OCI-LY1 (cell line): ENCODE measurements at regions not wholly inside any gene's neighbourhood (a gene's known extent, or its start where the extent isn't known, plus 50 kb on each side); places are given as distances from the start of the nearest gene placed in this dataset.

ENCODE experiments used
- H2AFZ ChIP-seq: fragments of 200-600 bp; sonication (generic), shearing (Covaris generic); 2 replicates; pipeline ENCODE4 v1.6.0; 2014; ENCODE audit warnings: antibody characterized with exemption, mild to moderate bottlenecking, low read length
- H3F3A ChIP-seq: fragments of 200-600 bp; sonication (generic), shearing (Covaris generic); 2 replicates; pipeline ENCODE4 v1.6.0; 2014; ENCODE audit warnings: mild to moderate bottlenecking, antibody characterized with exemption, low read length, moderate library complexity; ENCODE audit not compliant: insufficient read depth
- H3K27ac ChIP-seq: fragments of 200-600 bp; sonication (generic); 2 replicates; pipeline ENCODE4 v1.5.1; 2014; ENCODE audit warnings: low read length, mixed run types, mild to moderate bottlenecking, low read depth; ENCODE audit not compliant: poor library complexity, severe bottlenecking
- H3K27me3 ChIP-seq: fragments of 200-600 bp; sonication (generic); 2 replicates; pipeline ENCODE4 v1.6.0; 2014; ENCODE audit warnings: antibody characterized with exemption, mild to moderate bottlenecking, low read length, moderate library complexity; ENCODE audit not compliant: insufficient read depth
- H3K36me3 ChIP-seq: fragments of 200-600 bp; sonication (generic); 2 replicates; pipeline ENCODE4 v1.6.1; 2014; ENCODE audit warnings: mild to moderate bottlenecking, antibody characterized with exemption, low read length, moderate library complexity, mixed read lengths; ENCODE audit not compliant: insufficient read depth
- H3K4me1 ChIP-seq: fragments of 200-600 bp; sonication (generic); 2 replicates; pipeline ENCODE4 v1.5.1; 2014; ENCODE audit warnings: mild to moderate bottlenecking, low read length, moderate library complexity; ENCODE audit not compliant: insufficient read depth, severe bottlenecking
- H3K4me2 ChIP-seq: fragments of 200-600 bp; sonication (generic), shearing (Covaris generic); 2 replicates; pipeline ENCODE4 v1.6.1; 2014; ENCODE audit warnings: low read length
- H3K4me3 ChIP-seq: fragments of 200-600 bp; sonication (generic); 2 replicates; pipeline ENCODE4 v1.5.1; 2014; ENCODE audit warnings: low read length, low read depth, mild to moderate bottlenecking, mixed read lengths; ENCODE audit not compliant: poor library complexity, severe bottlenecking
- H3K79me2 ChIP-seq: fragments of 200-600 bp; shearing (Covaris generic); 2 replicates; pipeline ENCODE4 v1.6.1; 2016; ENCODE audit warnings: mixed run types, low read length, mixed read lengths; ENCODE audit not compliant: insufficient read depth
- H3K9ac ChIP-seq: fragments of 200-600 bp; sonication (generic), shearing (Covaris generic); 2 replicates; pipeline ENCODE4 v1.6.1; 2014; ENCODE audit warnings: mild to moderate bottlenecking, low read length, mixed read lengths
- H3K9me2 ChIP-seq: fragments of 200-600 bp; sonication (generic), shearing (Covaris generic); 2 replicates; pipeline ENCODE4 v1.6.1; 2014; ENCODE audit warnings: low read depth, mild to moderate bottlenecking, low read length, mixed read lengths
- H3K9me3 ChIP-seq: fragments of 200-600 bp; shearing (Covaris generic); 2 replicates; pipeline ENCODE4 v1.6.1; 2014; ENCODE audit warnings: low read length, mixed read lengths
- H4K20me1 ChIP-seq: fragments of 200-600 bp; sonication (generic), shearing (Covaris generic); 2 replicates; pipeline ENCODE4 v1.6.0; 2016; ENCODE audit warnings: mild to moderate bottlenecking, low read length; ENCODE audit not compliant: insufficient read depth
- EZH2 ChIP-seq: fragments of 200-600 bp; sonication (generic), shearing (Covaris generic); IDR thresholded peaks from 2 replicates; pipeline ENCODE4 v1.8.0; 2017; ENCODE audit warnings: borderline replicate concordance, mixed run types, mild to moderate bottlenecking, antibody characterized with exemption, low read length, moderate library complexity, mixed read lengths
- TF ChIP-seq, protein P1 (sequence below): fragments of 200-600 bp; sonication (generic), shearing (Covaris generic); IDR thresholded peaks from 2 replicates; pipeline ENCODE4 v1.5.1; 2017; ENCODE audit warnings: mild to moderate bottlenecking, antibody characterized with exemption, low read length, moderate library complexity, mixed read lengths

DNA sequence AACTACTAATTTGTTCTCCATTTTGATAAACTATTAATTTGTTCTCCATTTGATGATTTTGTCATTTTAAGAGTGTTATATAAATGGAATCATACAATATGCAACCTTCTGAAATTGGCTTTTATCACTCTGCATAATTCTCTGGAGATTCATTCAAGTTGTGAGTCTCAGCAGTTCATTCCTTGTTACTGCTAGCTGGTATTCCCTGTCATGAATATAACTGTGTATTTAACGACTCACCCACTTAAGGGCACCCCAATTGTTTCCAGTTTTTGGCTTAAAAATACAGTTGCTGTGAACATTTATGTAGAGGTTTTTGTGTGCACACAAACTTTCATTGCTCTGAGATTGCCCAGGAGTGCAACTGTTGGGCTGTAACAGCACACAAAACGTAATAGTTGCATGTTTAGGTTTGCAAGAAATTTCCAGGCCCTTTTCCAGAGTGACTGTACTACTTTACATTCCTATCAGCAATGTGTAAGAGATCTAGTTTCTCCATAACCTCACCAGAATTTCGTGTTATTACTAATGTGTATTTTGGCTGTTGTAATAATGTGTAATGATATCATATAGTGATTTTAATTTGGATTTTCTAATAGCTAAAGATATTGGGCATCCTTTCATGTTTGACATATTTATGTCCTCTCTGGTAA is 153.2 kb upstream of the ADCY1 start:
- no peaks in the 10 kb centered on the region for H3K4me1 ChIP-seq
- H3K36me3 ChIP-seq: no peaks in the 10 kb centered on the region
- no peak overlapping the region for H3K4me2 ChIP-seq
- H4K20me1 ChIP-seq: no peaks in the 10 kb centered on the region
- no peaks in the 10 kb centered on the region; the same call in 1 of the 2 replicates for H3K9me3 ChIP-seq
- no peak overlapping the region for H3K27ac ChIP-seq
- no peaks in the 10 kb centered on the region for H3K79me2 ChIP-seq
- H3K27me3 ChIP-seq: no peaks in the 10 kb centered on the region
- no peak for TF ChIP-seq EZH2
- TF ChIP-seq, protein P1, sequence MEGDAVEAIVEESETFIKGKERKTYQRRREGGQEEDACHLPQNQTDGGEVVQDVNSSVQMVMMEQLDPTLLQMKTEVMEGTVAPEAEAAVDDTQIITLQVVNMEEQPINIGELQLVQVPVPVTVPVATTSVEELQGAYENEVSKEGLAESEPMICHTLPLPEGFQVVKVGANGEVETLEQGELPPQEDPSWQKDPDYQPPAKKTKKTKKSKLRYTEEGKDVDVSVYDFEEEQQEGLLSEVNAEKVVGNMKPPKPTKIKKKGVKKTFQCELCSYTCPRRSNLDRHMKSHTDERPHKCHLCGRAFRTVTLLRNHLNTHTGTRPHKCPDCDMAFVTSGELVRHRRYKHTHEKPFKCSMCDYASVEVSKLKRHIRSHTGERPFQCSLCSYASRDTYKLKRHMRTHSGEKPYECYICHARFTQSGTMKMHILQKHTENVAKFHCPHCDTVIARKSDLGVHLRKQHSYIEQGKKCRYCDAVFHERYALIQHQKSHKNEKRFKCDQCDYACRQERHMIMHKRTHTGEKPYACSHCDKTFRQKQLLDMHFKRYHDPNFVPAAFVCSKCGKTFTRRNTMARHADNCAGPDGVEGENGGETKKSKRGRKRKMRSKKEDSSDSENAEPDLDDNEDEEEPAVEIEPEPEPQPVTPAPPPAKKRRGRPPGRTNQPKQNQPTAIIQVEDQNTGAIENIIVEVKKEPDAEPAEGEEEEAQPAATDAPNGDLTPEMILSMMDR: no peak
- H3K4me3 ChIP-seq: no peak overlapping the region
- no peaks in the 10 kb centered on the region; the same call in 1 of the 2 replicates for H3K9me2 ChIP-seq
- H2AFZ ChIP-seq: no peak overlapping the region
- H3K9ac ChIP-seq: no peak overlapping the region
- no peaks in the 10 kb centered on the region for H3F3A ChIP-seq

DNA sequence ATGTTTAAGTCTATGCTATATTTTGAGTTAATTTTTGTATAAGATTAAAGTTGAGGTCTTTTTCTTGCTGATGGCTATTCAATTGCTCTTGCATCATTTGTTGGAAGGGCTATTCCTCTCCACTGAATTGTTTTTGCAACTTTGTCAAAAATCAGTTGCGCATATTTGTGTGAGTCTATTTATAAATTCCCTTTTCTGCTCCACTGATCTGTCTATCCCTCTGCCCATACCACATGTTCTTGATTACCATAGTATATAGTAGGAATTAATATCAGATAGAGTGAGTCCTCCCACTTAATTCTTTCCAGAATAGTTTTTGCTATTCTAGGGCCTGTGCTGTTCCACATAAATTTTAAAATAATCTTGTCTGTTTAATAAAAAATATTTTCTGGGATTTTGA is 152.4 kb upstream of the ADCY1 start:
- Histone ChIP-seq H3K4me1 (no peaks in the 10 kb centered on the region), H3K9ac (no peak overlapping the region), H4K20me1 (no peaks in the 10 kb centered on the region), H3K9me3 (no peaks in the 10 kb centered on the region), H3K9me2 (no peaks in the 10 kb centered on the region), H3K36me3 (no peaks in the 10 kb centered on the region), H3K27ac (no peak overlapping the region), H2AFZ (no peak overlapping the region), H3K79me2 (no peaks in the 10 kb centered on the region), H3K27me3 (no peaks in the 10 kb centered on the region), H3K4me2 (no peak overlapping the region), H3K4me3 (no peak overlapping the region), H3F3A (no peaks in the 10 kb centered on the region)
- no peak for TF ChIP-seq EZH2
- TF ChIP-seq, protein P1: no peak

GRCh38 chr7:45430397-45430796 is 143.8 kb upstream of the ADCY1 start:
- Histone ChIP-seq H2AFZ (no peak overlapping the region), H3K36me3 (no peaks in the 10 kb centered on the region), H3K4me1 (no peaks in the 10 kb centered on the region), H3K9me2 (no peaks in the 10 kb centered on the region), H3K9me3 (no peaks in the 10 kb centered on the region), H3K27me3 (no peaks in the 10 kb centered on the region), H4K20me1 (no peaks in the 10 kb centered on the region), H3K9ac (no peak overlapping the region), H3F3A (no peaks in the 10 kb centered on the region), H3K79me2 (no peaks in the 10 kb centered on the region), H3K27ac (no peak overlapping the region), H3K4me3 (no peak overlapping the region), H3K4me2 (no peak overlapping the region)
- TF ChIP-seq, protein P1: no peak
- no peak for TF ChIP-seq EZH2
